Endothelial cell of umbilical vein (primary cell): ENCODE measurements at regions not wholly inside any gene's neighbourhood (a gene's known extent, or its start where the extent isn't known, plus 50 kb on each side); places are given as distances from the start of the nearest gene placed in this dataset.

ENCODE experiments used
- BruUV-seq: library from RNA; stranded (reverse); fragments of 400-500 nt; replicated peaks from 2 replicates; lab custom pipeline; 2021; lab: Mats Ljungman, UMichigan
- CTCF ChIA-PET: fragments of 300-600, 350-600 bp; sonication (Branson Sonifier 250); formaldehyde crosslinking; loops from one replicate; lab custom pipeline; 2021; ENCODE audit warnings: antibody characterized with exemption, inconsistent platforms; lab: Charles Lee
- POLR2A ChIA-PET: fragments of 300-600, 350-600 bp; sonication (Branson Sonifier 250); formaldehyde crosslinking; loops from one replicate; lab custom pipeline; 2021; ENCODE audit warnings: antibody characterized with exemption, inconsistent platforms; lab: Charles Lee
- DNase-seq: peaks from one replicate; pipeline ENCODE4 v3.0.0-alpha.2; 2011; ENCODE audit warnings: low read depth, low spot score
- FAIRE-seq: peaks from 2 replicates; lab custom pipeline; 2011; peaks lifted over from hg19 to GRCh38; lab: Jason Lieb, UNC
- H2AFZ ChIP-seq: 2 replicates; pipeline ENCODE4 v1.6.0; 2012; ENCODE audit warnings: low read depth, low read length, control low read depth, inconsistent platforms
- H3K27ac ChIP-seq: 2 replicates; pipeline ENCODE4 v1.5.1; 2011; ENCODE audit warnings: low read depth, mild to moderate bottlenecking, control low read depth, low read length, moderate library complexity; ENCODE audit not compliant: insufficient read depth
- H3K27me3 ChIP-seq, 2 experiments: 2 replicates each; pipeline versions ENCODE4 v1.6.0 to v1.6.1; 2011; ENCODE audit warnings: low read length in 2 of 2, mixed read lengths in 1 of 2; ENCODE audit not compliant: control insufficient read depth in 2 of 2, insufficient read depth in 2 of 2
- H3K36me3 ChIP-seq, 2 experiments: 2 replicates in 1 of 2; 3 replicates in 1 of 2; pipeline ENCODE4 v1.5.1; 2011; ENCODE audit warnings: low read length in 2 of 2, mild to moderate bottlenecking in 1 of 2, moderate library complexity in 1 of 2; ENCODE audit not compliant: control insufficient read depth in 2 of 2, insufficient read depth in 2 of 2; ENCODE audit errors: extremely low read depth in 1 of 2
- H3K4me1 ChIP-seq: 3 replicates; pipeline ENCODE4 v1.5.1; 2011; ENCODE audit warnings: mild to moderate bottlenecking, low read length; ENCODE audit not compliant: control insufficient read depth, insufficient read depth; ENCODE audit errors: extremely low read depth
- H3K4me2 ChIP-seq: 2 replicates; pipeline ENCODE4 v1.6.1; 2011; ENCODE audit warnings: low read length, control low read depth, mixed read lengths; ENCODE audit not compliant: insufficient read depth
- H3K4me3 ChIP-seq, 3 experiments: fragments of 200-600 bp in 1 of 3; sonication (generic), shearing (Covaris generic) in 1 of 3; replicated peaks in 1 of 3; 2 replicates each; pipeline ENCODE4 v1.5.1; 2011 to 2016; ENCODE audit warnings: control low read depth in 3 of 3, low read length in 3 of 3, mild to moderate bottlenecking in 2 of 3, inconsistent platforms in 1 of 3, low read depth in 1 of 3, moderate library complexity in 1 of 3; ENCODE audit not compliant: insufficient read depth in 1 of 3
- H3K79me2 ChIP-seq: 2 replicates; pipeline ENCODE4 v1.6.0; 2012; ENCODE audit warnings: low read length, inconsistent platforms; ENCODE audit not compliant: control insufficient read depth, insufficient read depth
- H3K9ac ChIP-seq: replicated peaks from 2 replicates; pipeline ENCODE3; 2011; ENCODE audit warnings: low read length, control low read depth; ENCODE audit not compliant: insufficient read depth; ENCODE audit errors: extremely low read depth
- H3K9me1 ChIP-seq: replicated peaks from 3 replicates; pipeline ENCODE4 v1.6.0; 2011; ENCODE audit warnings: mild to moderate bottlenecking, low read length; ENCODE audit not compliant: control insufficient read depth, insufficient read depth; ENCODE audit errors: extremely low read depth
- H3K9me3 ChIP-seq: replicated peaks from 2 replicates; pipeline ENCODE4 v1.5.1; 2012; ENCODE audit warnings: low read length, inconsistent platforms; ENCODE audit not compliant: control insufficient read depth, insufficient read depth
- H4K20me1 ChIP-seq: replicated peaks from 2 replicates; pipeline ENCODE3; 2011; ENCODE audit warnings: mild to moderate bottlenecking, low read length; ENCODE audit not compliant: control insufficient read depth, insufficient read depth; ENCODE audit errors: extremely low read depth
- CTCF ChIP-seq, 2 donors: IDR thresholded peaks; 1 replicate in 1 of 2; 2 replicates in 1 of 2; pipeline ENCODE4 v1.5.1; 2011; ENCODE audit warnings: low read length in 2 of 2, mild to moderate bottlenecking in 2 of 2, moderate library complexity in 2 of 2, control low read depth in 1 of 2, inconsistent platforms in 1 of 2, low read depth in 1 of 2; ENCODE audit not compliant: insufficient read depth in 1 of 2; ENCODE audit errors: extremely low read depth in 1 of 2
- EZH2 ChIP-seq: IDR thresholded peaks from 2 replicates; pipeline ENCODE4 v1.6.1; 2012; ENCODE audit warnings: borderline replicate concordance, low read depth, mild to moderate bottlenecking, moderate library complexity, low read length, inconsistent platforms; ENCODE audit not compliant: severe bottlenecking
- FOS ChIP-seq: IDR thresholded peaks from 2 replicates; pipeline ENCODE4 v1.6.1; 2011; ENCODE audit warnings: mild to moderate bottlenecking, low read length, moderate library complexity, borderline replicate concordance; ENCODE audit not compliant: insufficient read depth
- GATA2 ChIP-seq: IDR thresholded peaks from 2 replicates; pipeline ENCODE4 v1.7.0; 2011; ENCODE audit warnings: low read depth, mild to moderate bottlenecking, moderate library complexity, mixed read lengths, low read length; ENCODE audit not compliant: insufficient read length, insufficient read depth
- JUN ChIP-seq: IDR thresholded peaks from 2 replicates; pipeline ENCODE4 v1.6.1; 2011; ENCODE audit warnings: borderline replicate concordance, low read depth; ENCODE audit not compliant: insufficient read length, insufficient read depth
- MAX ChIP-seq: IDR thresholded peaks from 2 replicates; pipeline ENCODE4 v1.6.1; 2011; ENCODE audit not compliant: insufficient read depth, insufficient read length
- MYC ChIP-seq: IDR thresholded peaks from one replicate; pipeline ENCODE4 v1.6.1; 2011; ENCODE audit warnings: mild to moderate bottlenecking, low read depth, low read length
- POLR2A ChIP-seq: IDR thresholded peaks from 2 replicates; pipeline ENCODE4 v1.6.1; 2012; ENCODE audit warnings: low read depth, mild to moderate bottlenecking, control low read depth, low read length
- POLR2AphosphoS5 ChIP-seq: IDR thresholded peaks from 2 replicates; pipeline ENCODE4 v1.6.1; 2012; ENCODE audit warnings: low read depth, mild to moderate bottlenecking, control low read depth, low read length, moderate library complexity; ENCODE audit not compliant: insufficient read depth
- dilution Hi-C: fragments of 300-500 bp; cut with MboI; formaldehyde crosslinking; loops from one replicate; pipeline ENCODE4 v1.15.0; 2019; ENCODE audit warnings: low sequenced_read_pairs; ENCODE audit not compliant: extremely low pct_ligation_motif_present
- intact Hi-C: fragments of 100-400 bp; cut with micrococcal nuclease; formaldehyde crosslinking; loops from one replicate; pipeline ENCODE4 v1.10.0; 2022

- H3K9me3 ChIP-seq: no peaks in the 10 kb centered on the region
- H3K4me1 ChIP-seq: no peaks in the 10 kb centered on the region
- intact Hi-C loops: no loop called here
- TF ChIP-seq POLR2AphosphoS5 (no peak), POLR2A (no peak), EZH2 (no peak), MYC (no peak), CTCF (IDR thresholded peaks at IDR 0.05; ENCODE audit: extremely low read depth in 1 of 2, insufficient read depth in 1 of 2, low read depth in 1 of 2, low read length in 2 of 2) (no peak), FOS (no peak), MAX (no peak), GATA2 (no peak), JUN (no peak)
- no peak for FAIRE-seq
- no peak overlapping the region for H3K27ac ChIP-seq
- H2AFZ ChIP-seq: no peak overlapping the region
- H3K9ac ChIP-seq: no peak overlapping the region
- POLR2A ChIA-PET: no interaction called here
- no peaks in the 10 kb centered on the region for H3K9me1 ChIP-seq
- CTCF ChIA-PET: no interaction called here
- dilution Hi-C loops: no loop called here
- no TSS peak for BruUV-seq
- no peaks in the 10 kb centered on the region for H3K36me3 ChIP-seq
- no peak overlapping the region for H3K4me3 ChIP-seq
- H3K27me3 ChIP-seq: no peaks in the 10 kb centered on the region
- no peak overlapping the region for H3K4me2 ChIP-seq
- no peak for DNase-seq
- H4K20me1 ChIP-seq: no peaks in the 10 kb centered on the region
- H3K79me2 ChIP-seq: no peaks in the 10 kb centered on the region
Observed at GRCh38 chr3:162699291-162699690, 1202.7 kb downstream of the OTOL1 start.
